ENCODE measurements at regions not wholly inside any gene's neighbourhood (a gene's known extent, or its start where the extent isn't known, plus 50 kb on each side); places are given as distances from the start of the nearest gene placed in this dataset.

DNA sequence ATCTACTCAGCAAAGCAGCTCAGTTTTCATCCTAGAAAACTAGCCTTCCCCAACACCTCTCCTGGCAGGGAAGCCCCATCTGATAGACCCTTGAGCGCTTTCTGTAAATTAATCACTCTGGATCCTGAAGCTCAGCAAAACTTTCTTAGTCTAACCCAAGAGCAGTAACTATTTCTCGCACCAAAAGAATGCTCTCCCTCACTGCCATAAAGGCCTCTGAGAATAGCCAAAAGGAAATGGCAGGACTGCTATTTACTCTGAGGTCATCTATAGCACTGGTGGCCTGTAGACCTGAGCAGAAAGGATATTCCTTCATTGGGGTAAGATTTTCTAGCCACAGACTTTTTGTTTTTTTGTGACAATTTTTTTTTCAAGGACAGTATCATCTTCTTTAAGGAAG is 345.8 kb upstream of the ADAMTS9 start:
- Histone ChIP-seq H3K27me3 (ENCODE audit: insufficient read depth, low read length) (0 out of 2 replicates have a peak, but pooled peaks cover 5% of the 10 kb centered on the region), H3K9ac (ENCODE audit: low read length) (no peak overlapping the region), H2AFZ (ENCODE audit: low read depth, low read length, poor library complexity, severe bottlenecking) (no peak overlapping the region), H3K4me2 (ENCODE audit: low read length) (no peak overlapping the region), H3K36me3 (ENCODE audit: control insufficient read depth in 1 of 2, insufficient read depth in 2 of 2, low read length in 2 of 2) (no peaks in the 10 kb centered on the region), H3K27ac (ENCODE audit: low read depth, low read length) (no peak overlapping the region), H3K79me2 (ENCODE audit: insufficient read depth, low read length) (no peaks in the 10 kb centered on the region), H3K4me3 (replicated peaks in 1 of 2; ENCODE audit: low read depth in 1 of 2, low read length in 2 of 2) (no peak overlapping the region), H3K4me1 (ENCODE audit: control insufficient read depth in 1 of 2, insufficient read depth in 2 of 2, low read length in 2 of 2) (no peaks in the 10 kb centered on the region), H4K20me1 (ENCODE audit: insufficient read depth) (no peaks in the 10 kb centered on the region), H3K9me3 (ENCODE audit: control insufficient read depth in 1 of 2, insufficient read depth in 1 of 2, low read depth in 1 of 2, low read length in 2 of 2) (no peaks in the 10 kb centered on the region), H3K9me2 (ENCODE audit: insufficient read depth) (no peaks in the 10 kb centered on the region)
- ChIA-PET POLR2A (no interaction called here), CTCF (no interaction called here), RAD21 (ENCODE audit: low non-redundant PET in 1 of 2, low total read pairs in 2 of 2, uncharacterized antibody in 2 of 2, unreplicated experiment in 2 of 2) (no interaction called here)
- BruUV-seq (replicated peaks): no TSS peak
- TF ChIP-seq POLR2AphosphoS5 (IDR thresholded peaks at IDR 0.05; ENCODE audit: low read depth, low read length) (no peak), SIN3A (IDR thresholded peaks at IDR 0.05; ENCODE audit: low read depth) (no peak), EGR1 (IDR thresholded peaks at IDR 0.05; ENCODE audit: low read depth) (no peak), EZH2 (IDR thresholded peaks at IDR 0.05) (no peak), ZFX (IDR thresholded peaks at IDR 0.05) (no peak), JUND (IDR thresholded peaks at IDR 0.05) (no peak), YY1 (IDR thresholded peaks at IDR 0.05; ENCODE audit: extremely low read depth, insufficient replicate concordance, low read depth, low read length) (no peak)
- TF ChIP-seq, protein P1, sequence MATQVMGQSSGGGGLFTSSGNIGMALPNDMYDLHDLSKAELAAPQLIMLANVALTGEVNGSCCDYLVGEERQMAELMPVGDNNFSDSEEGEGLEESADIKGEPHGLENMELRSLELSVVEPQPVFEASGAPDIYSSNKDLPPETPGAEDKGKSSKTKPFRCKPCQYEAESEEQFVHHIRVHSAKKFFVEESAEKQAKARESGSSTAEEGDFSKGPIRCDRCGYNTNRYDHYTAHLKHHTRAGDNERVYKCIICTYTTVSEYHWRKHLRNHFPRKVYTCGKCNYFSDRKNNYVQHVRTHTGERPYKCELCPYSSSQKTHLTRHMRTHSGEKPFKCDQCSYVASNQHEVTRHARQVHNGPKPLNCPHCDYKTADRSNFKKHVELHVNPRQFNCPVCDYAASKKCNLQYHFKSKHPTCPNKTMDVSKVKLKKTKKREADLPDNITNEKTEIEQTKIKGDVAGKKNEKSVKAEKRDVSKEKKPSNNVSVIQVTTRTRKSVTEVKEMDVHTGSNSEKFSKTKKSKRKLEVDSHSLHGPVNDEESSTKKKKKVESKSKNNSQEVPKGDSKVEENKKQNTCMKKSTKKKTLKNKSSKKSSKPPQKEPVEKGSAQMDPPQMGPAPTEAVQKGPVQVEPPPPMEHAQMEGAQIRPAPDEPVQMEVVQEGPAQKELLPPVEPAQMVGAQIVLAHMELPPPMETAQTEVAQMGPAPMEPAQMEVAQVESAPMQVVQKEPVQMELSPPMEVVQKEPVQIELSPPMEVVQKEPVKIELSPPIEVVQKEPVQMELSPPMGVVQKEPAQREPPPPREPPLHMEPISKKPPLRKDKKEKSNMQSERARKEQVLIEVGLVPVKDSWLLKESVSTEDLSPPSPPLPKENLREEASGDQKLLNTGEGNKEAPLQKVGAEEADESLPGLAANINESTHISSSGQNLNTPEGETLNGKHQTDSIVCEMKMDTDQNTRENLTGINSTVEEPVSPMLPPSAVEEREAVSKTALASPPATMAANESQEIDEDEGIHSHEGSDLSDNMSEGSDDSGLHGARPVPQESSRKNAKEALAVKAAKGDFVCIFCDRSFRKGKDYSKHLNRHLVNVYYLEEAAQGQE (IDR thresholded peaks at IDR 0.05; ENCODE audit: low read depth): no peak
- TF ChIP-seq, protein P2, sequence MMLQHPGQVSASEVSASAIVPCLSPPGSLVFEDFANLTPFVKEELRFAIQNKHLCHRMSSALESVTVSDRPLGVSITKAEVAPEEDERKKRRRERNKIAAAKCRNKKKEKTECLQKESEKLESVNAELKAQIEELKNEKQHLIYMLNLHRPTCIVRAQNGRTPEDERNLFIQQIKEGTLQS (IDR thresholded peaks at IDR 0.05): no peak
- TF ChIP-seq, protein P3, sequence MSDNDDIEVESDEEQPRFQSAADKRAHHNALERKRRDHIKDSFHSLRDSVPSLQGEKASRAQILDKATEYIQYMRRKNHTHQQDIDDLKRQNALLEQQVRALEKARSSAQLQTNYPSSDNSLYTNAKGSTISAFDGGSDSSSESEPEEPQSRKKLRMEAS (IDR thresholded peaks at IDR 0.05): no peak
- no peak for DNase-seq (ENCODE audit: low read depth, low spot score)
- intact Hi-C loops (cut with micrococcal nuclease): no loop called here
- ATAC-seq: no peak
